GM19324 (cell line): ENCODE measurements at regions not wholly inside any gene's neighbourhood (a gene's known extent, or its start where the extent isn't known, plus 50 kb on each side); places are given as distances from the start of the nearest gene placed in this dataset.
"Not testable (repeated sequence)": the region's sequence is repeated elsewhere in the genome, so short reads cannot be mapped to it uniquely, and the experiment has no call there.

Experiments
- ATAC-seq: cut with Tn5 transposase; IDR thresholded peaks from one replicate; pipeline ENCODE4 v1.9.1; 2021; ENCODE audit warnings: mild to moderate bottlenecking, moderate library complexity; ENCODE audit not compliant: unreplicated experiment, low FRiP score

- ATAC-seq, result no peak
Measured at GRCh38 chr10:9275861-9276260, 1221.4 kb downstream of the GATA3 start.

DNA sequence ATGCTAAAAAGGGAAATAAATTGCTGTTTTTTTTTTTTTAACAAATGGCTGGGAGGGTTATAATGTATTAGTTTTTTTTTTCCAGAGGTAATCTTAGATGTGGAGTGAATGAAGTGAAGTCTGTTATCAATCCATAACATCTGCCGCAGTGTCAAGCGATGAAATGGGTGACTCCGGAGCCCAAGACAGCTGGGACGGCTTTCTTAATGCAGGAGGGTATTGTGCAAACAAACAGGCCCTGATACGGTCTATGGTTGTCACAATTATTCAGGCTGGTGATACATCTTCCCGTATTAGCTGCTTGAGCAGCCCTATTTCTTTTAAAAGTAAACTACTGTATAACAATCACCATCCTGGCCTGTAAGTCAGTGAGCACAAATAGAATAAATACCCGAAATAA lies 1231.2 kb downstream of the GATA3 start:
- ATAC-seq, result no peak

- no peak for ATAC-seq
Measured at GRCh38 chr10:9289811-9290210, 1235.3 kb downstream of the GATA3 start.

- ATAC-seq, result no peak
Measured at GRCh38 chr10:9291081-9291480, 1236.6 kb downstream of the GATA3 start.

- ATAC-seq, result no peak
Measured at GRCh38 chr10:9294132-9294663, 1239.7 kb downstream of the GATA3 start.

- ATAC-seq, result no peak
Measured at GRCh38 chr10:9294865-9295264, 1240.4 kb downstream of the GATA3 start.

- no peak for ATAC-seq
Measured at GRCh38 chr10:9296190-9296589, 1241.7 kb downstream of the GATA3 start.

DNA sequence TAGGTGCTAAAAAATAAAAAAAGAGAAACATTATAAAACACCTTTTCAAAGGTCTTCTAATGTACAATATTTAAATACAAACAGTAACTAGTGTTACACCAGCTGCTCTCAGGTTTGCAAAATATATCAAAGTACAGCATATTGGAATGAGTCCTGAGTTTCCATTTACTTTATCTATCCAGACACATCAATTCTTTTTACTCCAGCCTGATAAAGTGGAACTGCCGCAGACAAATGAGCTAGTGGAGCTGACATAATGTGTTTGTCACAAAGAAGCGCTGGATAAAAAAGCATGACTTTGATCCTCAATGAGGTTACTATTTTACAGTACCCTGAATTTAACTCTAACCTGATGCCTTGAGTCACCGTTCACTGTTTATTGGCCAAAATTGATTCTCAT lies 1243.1 kb downstream of the GATA3 start:
- no peak for ATAC-seq

- ATAC-seq, result no peak
Measured at GRCh38 chr10:9299966-9300365, 1245.5 kb downstream of the GATA3 start.

DNA sequence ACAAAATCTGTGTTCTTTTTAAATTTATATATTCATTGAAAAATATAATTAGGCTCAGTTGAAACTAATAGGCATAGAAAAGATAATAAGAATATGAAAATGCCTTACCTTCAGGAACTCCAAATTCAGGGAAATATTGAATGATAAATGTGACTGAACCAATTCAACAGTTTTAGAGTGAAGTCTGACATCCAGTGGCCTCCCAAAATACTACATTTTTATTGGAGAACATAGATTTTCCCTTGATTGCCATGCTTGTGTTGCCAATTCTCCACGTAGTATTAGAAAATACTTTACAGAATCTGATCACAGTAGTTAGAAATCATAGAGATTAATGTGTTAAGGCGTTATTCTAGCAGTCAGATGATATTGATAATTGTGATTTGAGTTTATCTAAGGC lies 1246.7 kb downstream of the GATA3 start:
- no peak for ATAC-seq

- ATAC-seq, result no peak
Measured at GRCh38 chr10:9301554-9301953, 1247.1 kb downstream of the GATA3 start.

DNA sequence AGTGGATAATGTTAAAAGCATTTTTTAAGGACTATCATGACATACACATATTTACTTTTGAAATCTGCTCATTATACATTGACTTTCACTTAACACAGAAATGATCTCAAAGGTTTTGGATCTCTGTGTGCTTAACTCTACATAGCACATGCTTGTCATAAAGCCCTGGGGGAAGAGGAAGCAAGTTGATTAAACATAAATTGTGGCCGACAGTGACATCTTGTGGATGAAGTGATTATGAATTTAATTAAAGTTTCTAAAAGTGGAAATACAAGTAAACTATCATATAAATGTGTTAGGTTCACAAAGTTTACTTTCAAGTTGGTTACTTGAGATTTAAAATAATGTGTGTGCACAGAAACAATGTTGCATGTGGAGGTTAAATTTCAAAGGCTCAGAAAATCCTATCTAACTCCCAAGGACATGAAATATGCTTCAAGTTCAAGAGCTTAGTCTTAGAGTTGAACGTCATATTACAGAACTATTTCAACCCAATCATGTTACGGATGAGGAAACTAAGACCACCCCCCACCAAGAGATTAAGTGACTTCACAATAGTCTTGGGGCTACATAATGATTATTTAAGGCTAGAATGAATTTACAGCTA lies 1247.8 kb downstream of the GATA3 start:
- no peak for ATAC-seq

DNA sequence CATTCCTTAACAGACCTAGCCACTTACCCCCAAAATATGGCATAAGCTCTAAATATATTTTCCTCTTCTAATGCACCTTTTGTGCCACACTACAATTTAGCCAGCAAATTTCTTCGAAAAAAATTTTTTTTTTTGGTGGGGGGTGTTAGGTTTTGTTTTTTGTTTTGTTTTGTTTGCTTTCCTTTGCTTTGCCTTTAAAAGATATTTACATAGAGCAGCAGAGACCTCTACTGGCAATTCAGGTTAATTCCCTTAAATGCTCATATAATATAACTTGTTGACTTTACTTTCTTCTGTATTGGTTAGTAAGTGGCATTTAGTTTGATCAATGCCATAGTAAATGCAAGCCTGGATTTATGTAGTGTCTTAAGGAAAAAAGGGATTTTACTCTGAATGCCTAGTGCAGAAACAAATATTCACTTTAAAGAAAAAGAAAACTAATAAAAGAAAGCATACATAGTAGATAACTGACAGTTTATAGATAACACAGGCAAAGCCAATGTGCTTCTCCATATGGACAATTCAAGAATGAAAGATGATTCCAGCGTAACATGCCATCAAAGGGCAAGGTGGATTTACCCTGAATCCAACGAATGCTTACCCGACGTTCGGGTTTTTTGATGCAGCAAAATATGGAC lies 1250.6 kb downstream of the GATA3 start:
- no peak for ATAC-seq

DNA sequence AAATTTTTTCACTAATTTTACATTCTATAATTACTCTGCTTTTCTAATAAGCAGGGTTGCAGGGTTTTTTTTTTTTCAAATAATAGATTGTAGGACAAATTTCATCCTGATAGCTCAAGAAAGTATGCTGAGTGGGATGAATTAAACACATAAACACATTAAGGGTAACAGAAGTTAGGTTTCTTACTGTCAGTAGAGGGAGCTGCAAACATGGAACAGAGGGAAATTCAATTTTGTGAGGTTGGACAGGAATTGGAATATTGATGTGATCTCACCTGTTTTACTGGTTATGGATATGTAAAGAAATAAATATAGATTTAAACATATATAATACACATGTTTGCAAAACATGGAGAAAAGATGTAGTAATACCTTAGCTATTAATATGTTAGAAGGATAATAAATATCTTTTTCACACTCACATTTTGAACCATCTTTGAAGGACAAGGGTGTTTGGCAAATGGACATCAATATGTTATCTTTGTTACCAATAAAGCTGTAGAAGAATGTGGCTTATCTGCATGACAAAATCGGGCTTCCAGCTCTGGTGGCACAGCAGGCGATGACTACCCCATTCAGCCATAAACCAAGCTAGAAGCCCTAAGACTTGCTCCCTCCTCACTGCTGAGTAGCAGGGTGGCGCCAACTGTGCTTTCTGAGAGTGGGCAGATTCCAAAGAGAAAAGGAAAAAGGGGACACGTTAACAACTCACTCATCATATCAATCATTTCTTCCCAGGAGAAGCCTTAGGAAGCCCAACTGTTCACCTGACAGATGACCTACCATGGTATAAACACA lies 1257.4 kb downstream of the GATA3 start:
- ATAC-seq, result no peak

- no peak for ATAC-seq
Measured at GRCh38 chr10:9315292-9315691, 1260.8 kb downstream of the GATA3 start.

DNA sequence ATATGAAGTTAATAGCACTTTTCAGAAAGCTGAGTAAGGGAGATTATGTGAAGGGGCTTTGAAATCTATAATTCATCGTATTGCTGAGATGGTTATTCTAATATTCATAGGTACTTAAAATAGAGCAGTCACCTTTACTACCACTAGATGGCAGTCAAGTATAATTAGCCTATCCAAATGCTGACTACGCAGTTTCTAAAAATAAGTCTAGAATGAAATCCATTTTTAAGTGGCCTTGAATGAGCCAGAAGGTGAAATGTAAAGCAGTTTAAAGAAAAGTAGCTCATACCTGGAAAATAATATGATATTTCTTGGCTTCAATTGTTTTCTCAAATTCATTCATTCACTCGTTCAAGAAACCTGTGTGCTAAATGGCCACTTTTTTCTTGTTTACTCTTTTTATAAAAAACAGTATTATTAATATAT lies 1277.1 kb downstream of the GATA3 start:
- no peak for ATAC-seq

DNA sequence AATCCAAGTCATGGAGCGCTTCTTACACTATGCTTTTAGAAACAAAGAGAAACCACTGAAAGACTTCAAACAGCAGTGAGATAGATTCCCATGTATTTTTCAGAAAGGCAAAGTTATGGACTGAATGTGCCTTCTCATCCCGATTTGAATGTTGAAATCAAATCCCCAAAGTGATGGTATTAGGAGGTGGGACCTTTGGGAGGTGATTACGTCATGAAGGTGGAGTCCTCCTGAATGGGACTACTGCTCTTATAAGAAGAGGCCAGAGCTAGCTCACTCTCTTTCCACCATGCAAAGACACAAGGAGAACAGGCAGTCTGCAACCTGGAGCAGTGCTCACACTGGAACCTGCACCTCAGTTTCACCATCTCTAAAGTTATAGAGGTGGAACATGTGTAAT lies 1279.8 kb downstream of the GATA3 start:
- no peak for ATAC-seq

DNA sequence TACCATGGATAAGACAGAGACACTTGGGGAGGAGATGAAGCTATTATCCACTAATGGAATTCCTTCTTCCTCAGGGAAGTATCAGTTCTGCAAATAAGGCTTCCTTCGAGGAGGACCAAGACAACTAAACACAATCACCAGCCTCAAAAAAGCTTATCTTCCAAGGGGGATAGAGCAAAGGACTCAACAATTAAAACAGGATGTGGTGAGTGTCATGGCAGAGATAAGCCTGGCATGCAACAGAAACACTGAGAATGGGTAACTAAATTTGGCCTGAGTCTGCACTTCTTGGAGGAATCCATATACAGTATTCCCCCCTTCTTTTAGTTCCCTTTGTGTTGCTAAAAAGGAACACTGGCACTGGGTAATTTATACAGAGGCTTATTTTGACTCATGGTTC lies 1285.2 kb downstream of the GATA3 start:
- no peak for ATAC-seq

DNA sequence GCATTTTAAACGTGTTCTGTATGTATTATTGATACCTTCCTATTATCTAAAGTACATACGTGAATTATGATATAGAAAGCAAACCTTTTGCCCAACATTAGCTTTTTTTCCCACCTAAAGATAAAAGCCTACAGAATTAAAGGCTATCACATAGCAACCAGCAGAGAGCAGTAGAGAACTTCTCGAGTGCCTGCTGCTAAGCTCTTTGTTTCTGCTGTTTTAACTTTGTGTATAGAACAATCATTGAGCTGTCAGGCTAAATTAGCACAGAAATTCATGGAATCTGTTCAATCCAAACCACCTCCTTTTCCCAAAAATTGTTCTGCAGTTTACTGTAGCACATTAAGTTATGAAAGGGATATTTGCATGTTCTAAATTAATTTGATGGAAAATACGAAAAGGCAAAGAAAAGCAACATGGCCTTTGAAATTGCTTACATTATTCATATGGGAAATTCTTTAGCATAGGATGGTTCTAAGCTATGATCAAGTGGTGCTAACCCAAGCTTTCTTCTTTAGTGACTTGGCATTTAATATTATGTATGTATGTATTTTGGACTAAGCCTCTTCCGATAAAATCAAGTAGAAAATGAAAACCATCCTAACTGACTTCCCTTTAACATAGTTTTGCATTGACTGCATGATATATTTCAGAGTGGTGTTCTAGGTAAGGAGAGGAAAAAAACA lies 1288.5 kb downstream of the GATA3 start:
- no peak for ATAC-seq

GRCh38 chr10:9347933-9348332 lies 1293.4 kb downstream of the GATA3 start:
- ATAC-seq, result not testable (repeated sequence)

DNA sequence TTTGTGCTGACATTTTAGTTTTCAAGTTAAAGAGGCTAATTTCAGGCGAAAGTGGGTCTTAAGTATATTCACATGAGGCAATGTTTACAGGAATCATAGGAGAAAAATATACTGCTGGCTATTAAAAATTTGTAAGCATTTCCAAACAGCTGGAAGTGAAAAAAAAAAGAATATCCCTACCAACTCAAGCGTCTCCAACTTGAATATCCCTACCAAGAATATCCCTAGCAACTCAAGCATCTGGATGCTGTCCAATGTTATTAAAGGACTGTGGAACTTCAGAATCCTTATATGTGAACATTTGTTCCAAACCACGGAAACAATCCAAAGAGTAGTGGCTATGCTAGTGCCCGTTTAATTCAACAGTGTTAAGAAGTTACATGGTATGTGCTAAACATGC lies 1303.0 kb downstream of the GATA3 start:
- ATAC-seq, result no peak
